ENCODE measurements at regions not wholly inside any gene's neighbourhood (a gene's known extent, or its start where the extent isn't known, plus 50 kb on each side); places are given as distances from the start of the nearest gene placed in this dataset.

DNA sequence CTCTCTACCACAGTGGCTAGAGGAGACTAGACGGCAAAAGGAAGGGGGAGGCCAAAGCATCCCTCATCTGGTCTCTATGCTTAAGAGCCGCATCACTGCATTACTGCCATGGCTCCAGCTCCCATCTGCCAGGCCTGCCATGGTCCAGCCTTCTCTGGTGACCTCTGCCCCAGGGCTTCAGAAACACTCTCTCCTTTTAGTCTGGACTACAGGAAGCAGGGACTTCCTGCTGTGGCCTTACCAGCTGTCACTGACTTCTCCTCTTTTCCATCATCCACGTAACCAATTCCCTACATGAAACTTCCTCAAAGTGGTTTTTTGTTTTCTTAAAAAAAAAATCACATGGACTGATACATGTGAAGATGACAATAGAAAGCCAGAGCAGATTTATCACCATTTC, 323.1 kb upstream of the NFIA start:
- TF ChIP-seq TAF1 (IDR thresholded peaks at IDR 0.05; ENCODE audit: low read depth) (no peak), MXI1 (conservative IDR thresholded peaks at IDR 0.05; ENCODE audit: poor library complexity, severe bottlenecking) (no peak)
- TF ChIP-seq, protein P1, sequence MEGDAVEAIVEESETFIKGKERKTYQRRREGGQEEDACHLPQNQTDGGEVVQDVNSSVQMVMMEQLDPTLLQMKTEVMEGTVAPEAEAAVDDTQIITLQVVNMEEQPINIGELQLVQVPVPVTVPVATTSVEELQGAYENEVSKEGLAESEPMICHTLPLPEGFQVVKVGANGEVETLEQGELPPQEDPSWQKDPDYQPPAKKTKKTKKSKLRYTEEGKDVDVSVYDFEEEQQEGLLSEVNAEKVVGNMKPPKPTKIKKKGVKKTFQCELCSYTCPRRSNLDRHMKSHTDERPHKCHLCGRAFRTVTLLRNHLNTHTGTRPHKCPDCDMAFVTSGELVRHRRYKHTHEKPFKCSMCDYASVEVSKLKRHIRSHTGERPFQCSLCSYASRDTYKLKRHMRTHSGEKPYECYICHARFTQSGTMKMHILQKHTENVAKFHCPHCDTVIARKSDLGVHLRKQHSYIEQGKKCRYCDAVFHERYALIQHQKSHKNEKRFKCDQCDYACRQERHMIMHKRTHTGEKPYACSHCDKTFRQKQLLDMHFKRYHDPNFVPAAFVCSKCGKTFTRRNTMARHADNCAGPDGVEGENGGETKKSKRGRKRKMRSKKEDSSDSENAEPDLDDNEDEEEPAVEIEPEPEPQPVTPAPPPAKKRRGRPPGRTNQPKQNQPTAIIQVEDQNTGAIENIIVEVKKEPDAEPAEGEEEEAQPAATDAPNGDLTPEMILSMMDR (IDR thresholded peaks at IDR 0.05; ENCODE audit: poor library complexity, severe bottlenecking): no peak
